ENCODE measurements at regions not wholly inside any gene's neighbourhood (a gene's known extent, or its start where the extent isn't known, plus 50 kb on each side); places are given as distances from the start of the nearest gene placed in this dataset.
A peak's percentile ranks its signal among the peaks of the same experiment; 100 is the strongest.
"Not testable (repeated sequence)": the region's sequence is repeated elsewhere in the genome, so short reads cannot be mapped to it uniquely, and the experiment has no call there.

DNA sequence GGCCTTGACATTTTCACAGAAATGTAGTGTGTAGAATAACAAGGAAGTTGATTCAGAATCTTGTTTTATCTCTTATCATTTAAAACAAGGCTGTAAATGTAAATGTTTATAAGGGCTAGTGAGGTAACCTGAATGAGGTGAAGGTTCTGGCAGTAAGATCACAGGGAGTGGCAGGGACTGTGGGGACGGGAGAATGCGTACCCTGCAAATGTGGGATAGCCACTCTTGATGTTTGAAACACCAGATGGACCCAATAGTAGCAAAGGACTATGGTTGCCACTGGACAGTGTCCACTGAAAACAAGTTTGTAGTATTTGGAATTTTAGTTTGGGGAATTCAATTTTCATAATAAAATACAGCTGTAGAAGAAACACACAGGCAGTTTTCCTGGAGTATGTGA, 155.3 kb downstream of the FHIP1A start:
- no peak for DNase-seq

DNA sequence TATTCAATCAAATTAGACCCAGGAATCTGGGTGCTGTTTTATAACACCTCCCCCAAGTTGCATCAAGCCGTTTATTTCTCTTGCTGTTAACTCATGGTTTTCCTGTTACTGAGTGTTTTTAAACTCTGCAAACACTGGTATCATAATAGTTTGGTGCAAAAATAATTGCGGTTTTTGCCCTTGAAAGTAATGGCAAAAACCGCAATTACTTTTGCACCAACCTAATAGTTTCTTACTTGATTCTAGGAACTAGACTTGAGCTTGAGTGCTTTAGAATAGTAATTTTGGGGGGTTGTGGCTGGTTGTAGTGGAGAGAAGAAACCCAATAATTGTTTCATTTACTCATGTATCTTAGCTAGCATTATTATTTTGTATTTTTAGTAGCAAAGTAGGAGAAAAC, 156.6 kb downstream of the FHIP1A start:
- no peak for DNase-seq

DNA sequence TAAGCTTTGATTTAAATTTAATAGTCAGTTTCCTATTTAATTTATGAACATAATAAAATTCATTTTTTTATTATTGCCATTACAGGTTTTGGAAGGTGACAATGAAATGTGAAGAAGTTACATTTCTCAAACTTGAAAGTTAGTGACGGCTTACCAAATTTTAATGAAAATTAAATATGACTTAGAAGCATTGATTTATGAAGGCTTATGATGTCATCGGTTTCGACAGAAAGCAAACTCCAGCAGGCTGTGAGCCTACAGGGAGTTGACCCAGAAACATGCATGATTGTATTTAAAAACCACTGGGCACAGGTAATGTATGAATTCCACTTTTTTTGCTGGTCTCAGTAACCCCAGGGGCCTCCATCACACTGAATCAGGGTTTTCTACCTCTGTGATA, 157.1 kb downstream of the FHIP1A start:
- no peak for DNase-seq

DNA sequence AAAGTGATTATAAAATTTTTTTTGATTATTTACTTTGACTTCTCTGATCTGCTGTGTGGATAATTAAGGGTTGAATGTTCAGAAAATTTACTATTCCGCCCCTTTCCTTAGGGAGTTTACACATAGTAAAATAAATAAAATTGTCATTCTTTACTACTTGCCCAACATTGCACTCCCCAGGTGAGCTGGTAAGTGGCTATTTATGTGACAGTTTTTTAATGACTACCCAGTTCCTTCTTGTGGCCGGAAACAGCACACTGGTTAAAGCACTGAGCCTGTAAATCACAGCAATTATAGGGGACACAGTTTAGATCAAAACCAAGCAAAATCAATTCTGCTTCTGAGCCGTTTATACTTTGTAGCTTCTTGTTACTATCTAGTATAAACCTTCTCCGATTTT, 158.1 kb downstream of the FHIP1A start:
- no peak for DNase-seq

DNA sequence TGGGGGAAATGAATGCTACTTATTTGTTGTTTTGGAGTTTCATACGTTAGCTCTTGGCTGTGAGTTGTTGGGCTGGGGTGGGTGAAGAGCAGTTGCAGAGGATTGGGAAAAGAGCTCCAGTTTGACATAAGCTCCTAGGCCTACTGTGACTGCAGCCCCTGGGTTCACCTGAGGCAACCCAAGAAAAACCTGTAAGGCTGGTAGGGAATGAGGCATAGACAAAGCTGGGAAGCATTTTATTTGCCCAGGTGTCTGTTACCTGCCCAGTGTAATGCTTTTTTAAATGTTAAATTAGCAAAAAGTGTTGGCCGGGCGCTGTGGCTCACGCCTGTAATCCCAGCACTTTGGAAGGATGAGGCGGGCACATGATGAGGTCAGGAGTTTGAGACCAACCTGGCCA, 160.0 kb downstream of the FHIP1A start:
- no peak for DNase-seq

DNA sequence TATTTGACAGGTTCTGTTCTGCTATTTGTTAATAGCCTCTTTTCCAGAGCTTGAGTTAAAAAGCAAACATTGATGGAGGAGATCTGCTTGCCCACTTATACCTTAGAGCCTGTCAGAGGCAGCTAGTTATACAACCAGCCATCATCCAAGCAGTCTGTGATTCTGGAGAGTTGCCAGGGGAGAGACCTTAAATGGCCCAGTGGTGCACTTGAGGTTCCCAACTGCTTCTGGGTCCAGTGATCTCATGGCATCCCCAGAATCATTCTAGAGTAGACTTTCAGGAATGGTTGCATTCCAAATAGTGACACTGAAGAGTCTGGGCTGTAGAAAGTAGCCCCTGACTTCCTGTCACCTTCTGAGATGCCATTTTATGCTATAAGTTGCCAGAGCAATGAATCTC, 160.7 kb downstream of the FHIP1A start:
- no peak for DNase-seq

DNA sequence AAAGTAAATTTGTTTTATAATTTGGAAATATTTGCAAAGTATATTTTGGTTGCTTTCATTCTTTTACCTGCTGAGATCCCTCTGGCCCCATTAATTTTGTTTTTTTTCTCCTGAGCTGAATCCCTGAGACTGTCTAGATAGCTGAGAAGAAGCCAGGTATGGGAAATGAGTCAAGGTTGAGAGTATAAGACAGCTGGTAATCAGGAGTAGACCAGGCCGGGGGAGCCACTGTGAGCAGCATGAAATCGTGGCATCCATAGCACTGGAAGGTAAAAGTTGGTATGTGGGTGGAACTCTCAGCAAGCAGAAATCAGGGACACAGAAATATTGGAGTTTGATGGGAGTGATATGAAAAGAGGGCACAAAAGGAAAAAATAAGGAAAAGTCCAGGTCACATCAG, 164.5 kb downstream of the FHIP1A start:
- no peak for DNase-seq

DNA sequence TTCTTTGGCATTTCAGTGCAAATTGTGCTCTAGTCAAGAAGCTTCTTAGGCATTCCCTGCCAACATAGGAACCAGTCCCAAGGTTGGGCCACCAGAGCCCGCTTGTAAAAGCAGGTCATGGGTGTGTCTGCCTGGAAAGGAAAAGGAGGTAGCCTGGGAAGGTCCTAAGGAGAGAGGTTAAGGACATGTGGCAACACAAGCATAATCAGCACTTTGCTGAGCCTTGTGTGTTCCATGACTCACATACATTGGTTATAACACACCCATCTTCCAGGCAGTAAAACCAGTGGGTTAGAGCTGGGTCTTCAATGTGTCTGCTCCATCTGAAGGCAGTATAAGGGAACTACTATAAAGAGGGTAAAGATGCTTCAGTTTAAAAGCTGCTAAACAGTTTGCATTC, 165.0 kb downstream of the FHIP1A start:
- no peak for DNase-seq

DNA sequence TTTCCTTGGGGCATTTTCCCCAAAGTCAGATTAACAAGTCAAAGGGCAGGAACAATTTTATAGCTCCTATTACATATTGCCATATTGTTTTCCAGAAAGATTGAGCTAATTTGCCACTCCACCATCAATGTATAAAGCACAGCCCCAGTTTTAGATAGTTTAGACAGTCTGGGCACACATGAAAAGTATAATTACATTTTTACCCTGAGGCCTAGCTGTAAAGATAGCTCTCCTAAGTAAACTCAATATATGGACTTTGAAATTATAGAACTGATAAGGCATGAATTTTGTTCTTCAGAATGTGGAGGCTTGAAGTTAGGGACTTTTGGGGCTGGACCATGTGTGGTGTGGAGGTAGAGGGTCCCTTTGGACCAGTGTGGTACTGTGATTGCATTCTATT, 166.0 kb downstream of the FHIP1A start:
- DNase-seq = no peak

DNA sequence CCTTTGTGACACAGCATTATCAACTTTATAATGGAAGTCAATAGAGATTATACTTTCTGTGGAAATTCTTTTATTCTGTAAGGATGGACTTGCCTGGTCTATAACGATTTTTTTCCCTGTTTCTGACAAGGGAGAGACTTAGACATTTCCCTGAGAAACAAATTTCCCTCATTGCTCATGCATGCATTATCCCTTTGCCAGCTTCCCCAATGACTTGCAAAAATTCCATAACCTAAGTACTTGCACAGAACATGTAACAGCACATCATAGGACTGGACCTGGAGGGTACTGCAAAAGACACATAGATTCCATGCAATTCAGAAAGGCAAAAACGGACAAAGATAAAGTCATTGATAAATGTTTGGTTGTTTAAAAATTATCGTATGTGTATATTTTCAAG, 166.7 kb downstream of the FHIP1A start:
- DNase-seq = no peak

DNA sequence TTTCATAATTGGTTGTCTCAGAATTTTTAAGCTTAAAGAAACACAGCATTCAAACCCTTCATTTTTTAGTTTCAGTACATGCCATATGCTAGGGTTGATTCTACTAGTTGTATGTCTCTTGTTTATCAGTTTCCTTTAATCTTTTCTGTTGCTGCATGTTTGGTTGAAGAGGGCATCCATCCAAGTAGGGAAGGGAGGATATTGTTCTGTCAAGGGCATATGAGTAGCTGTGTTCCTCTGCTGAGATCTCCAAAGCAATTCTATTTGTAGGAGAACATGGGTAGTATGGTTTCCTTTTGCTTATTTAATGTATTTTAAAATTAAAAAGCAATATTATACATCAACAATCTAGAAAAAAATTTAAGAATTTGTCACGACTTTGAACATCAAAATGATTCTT, 167.7 kb downstream of the FHIP1A start:
- no peak for DNase-seq

DNA sequence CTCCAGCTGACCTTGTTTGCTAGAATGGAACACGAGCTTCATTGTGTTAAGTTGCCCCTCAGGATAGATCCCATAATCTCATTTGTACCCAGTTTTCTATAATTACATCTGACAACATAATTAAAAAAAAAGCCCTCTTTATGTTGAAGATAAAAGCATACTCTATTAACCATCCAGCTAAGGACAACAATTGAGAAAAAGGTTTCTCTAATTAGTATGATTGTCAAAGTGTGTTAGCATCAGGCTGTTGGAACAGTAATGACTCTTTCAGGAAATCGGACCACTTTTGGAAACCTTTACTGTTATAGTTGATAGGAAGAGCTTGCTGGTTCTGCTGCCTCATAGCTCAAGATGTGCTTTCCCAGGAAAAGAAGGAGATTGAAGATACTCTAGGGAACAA, 172.6 kb downstream of the FHIP1A start:
- no peak for DNase-seq

DNA sequence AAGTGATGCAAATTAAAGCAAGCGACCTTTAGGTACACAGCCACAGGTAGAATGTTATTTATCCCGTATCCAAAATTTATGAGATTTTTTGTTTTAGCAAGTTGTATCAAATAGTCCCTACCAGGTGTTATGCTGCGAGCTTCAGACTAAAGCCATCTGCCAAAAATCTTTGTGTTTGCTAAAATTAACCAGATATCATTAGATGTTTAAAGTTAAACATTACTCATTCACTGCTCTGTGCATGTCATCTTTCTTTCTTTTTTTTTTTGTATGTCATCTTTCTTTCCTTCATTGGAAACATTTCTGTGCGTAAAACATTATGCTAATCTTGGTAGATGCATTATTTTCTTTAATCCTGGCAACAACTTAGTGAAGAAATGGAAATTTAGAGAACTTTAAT, 173.1 kb downstream of the FHIP1A start:
- no peak for DNase-seq

DNA sequence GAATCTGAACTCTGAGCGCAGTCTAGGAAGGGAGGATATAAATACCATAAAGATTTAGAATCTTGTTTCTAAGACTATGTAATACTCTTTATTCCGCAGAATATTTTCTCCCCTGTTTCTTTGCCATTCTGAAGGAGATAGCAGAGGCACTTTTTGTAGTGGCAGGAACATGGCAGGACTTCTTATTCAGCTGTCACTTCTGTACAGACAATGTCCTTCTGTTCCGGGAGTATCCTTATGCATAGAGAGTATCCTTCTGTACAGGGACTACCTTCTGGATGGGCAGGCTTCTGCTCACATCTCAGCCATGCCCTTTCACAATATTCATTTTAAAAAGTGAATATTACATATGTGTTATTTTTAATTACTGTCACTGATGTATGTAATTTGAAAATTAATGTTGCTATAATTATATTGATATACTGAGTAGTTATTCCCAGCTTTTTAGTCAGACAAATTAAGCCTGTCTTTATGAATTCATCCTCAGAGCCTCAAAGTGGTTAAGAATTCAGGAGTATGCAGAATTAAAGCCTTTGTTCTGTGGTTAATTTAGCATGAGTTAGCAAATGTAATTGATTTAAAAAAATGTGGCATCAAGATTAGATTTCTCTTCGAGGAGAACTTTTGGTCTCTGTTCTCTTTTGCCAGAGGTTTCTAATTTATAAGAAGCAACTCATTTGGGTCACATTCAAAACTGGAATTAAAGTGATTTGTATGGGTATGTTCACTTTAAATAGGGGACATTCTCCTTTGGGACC, 174.4 kb downstream of the FHIP1A start:
- DNase-seq = no peak

DNA sequence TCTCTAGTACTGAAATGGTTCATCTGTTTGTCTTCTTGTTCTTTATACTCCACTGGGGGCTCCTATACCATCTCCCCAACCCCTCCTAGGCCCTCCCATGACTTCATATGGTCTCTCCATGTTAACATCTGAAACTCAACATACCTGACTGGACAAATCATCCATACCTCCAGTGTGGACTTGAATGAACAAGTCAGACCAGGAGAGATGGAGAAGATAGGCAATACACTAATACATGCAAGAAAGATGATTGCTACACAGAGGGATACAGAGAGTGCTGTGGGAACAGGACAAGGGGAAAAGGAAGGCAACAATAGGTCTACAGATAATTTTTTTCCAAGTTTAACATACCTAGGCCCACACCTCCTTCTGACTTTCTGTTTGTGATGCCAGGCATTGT, 175.1 kb downstream of the FHIP1A start:
- DNase-seq = no peak

DNA sequence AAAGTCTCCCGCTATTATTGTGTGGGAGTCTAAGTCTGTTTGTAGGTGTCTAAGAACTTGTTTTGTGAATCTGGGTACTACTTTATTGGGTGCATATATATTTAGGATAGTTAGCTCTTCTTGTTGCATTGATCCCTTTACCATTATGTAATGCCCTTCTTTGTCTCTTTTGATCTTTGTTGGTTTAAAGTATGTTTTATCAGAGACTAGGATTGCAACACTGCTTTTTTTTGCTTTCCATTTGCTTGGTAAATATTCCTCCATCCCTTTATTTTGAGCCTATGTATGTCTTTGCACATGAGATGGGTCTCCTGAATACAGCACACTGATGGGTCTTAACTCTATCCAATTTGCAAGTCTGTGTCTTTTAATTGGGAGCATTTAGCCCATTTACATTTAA, 165.2 kb downstream of the GATB start:
- not testable (repeated sequence) for DNase-seq

DNA sequence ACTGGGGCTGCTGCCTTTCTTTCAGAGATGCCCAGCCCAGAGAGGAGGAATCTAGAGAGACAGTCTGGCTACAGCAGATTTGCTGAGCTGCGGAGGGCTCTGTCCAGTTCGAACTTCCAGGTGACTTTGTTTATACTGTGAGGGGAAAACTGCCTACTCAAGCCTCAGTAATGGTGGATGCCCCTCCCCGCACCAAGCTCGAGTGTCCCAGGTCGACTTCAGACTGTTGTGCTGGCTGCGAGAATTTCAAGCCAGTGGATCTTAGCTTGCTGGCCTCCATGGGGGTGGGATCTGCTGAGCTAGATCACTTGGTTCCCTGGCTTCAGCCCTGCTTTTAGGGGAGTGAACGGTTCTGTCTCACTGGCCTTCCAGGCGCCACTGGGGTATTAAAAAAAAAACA, 163.1 kb downstream of the GATB start:
- DNase-seq = not testable (repeated sequence)

DNA sequence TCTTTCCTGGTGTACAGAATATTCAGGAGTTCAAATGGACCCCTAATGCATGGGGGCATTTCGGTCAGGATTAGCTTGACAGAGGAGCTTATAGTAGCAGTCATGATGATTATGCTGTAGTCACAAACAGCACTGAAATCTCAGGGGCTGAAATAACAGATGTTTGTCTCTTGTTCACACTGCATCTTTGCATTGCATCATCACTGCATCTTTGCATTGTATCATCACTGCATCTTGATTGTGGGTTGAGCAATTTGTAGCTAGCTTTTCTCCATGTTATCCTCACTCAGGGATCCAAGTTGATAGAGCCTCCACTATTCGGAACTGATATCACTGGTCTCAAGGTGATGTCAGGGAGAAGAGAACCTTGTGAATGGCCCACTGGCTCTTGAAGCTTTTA, 160.9 kb downstream of the GATB start:
- no peak for DNase-seq

DNA sequence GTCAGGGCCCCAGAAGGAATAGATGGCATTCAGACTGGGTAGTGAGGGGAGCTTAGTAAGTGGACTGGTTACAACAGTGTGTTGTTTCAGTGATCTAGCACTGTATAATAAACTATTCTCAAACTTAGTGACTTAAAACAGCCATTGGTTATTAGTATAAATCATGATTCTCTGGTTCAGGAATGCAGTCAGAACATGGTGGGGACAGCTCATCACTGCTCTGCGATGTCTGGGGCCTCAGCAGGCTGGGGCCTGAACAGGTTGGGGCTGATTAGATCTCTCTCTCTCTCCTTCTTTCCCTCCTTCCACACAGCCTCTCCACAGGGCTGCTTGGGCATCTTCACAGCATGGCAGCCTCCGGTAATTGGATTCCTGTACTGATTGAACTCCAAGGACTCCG, 160.4 kb downstream of the GATB start:
- DNase-seq = no peak

DNA sequence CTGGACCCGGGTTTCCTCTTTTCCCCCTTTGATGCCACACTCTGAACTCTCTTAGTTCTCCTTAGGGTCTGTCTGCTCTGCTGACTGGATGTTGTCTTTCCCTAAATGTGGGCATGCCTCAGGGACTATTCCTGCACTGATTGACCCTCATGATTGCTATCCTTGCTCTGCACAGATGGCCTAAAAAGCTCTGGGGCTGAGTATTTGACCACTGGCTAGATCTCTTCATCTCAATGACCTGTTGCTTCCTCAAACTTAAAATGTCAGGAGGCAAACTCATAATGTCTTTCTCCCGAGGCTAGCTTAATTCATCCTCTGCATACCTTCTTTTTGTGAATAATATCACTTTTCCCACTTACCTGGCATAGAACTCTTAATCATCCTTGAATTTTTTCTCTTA, 157.4 kb downstream of the GATB start:
- no peak for DNase-seq

DNA sequence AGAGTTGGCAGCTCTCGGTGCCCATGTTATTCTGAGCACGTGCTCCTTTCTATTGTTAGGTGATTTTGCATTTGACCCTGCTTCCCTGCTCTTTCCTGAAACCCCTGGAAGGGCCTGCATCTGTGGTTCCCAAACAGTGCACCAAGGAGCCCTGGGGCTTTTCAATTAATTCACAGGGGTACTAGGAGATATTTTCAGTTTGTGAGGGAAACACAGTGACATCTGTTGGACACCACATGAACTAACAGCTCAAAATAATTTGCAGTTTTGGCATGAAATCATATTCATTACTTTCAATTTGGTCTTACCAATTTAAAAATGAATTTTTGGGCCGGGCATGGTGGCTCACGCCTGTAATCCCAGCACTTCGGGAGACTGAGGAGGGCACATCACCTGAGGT, 156.6 kb downstream of the GATB start:
- DNase-seq = peak; percentile 45

DNA sequence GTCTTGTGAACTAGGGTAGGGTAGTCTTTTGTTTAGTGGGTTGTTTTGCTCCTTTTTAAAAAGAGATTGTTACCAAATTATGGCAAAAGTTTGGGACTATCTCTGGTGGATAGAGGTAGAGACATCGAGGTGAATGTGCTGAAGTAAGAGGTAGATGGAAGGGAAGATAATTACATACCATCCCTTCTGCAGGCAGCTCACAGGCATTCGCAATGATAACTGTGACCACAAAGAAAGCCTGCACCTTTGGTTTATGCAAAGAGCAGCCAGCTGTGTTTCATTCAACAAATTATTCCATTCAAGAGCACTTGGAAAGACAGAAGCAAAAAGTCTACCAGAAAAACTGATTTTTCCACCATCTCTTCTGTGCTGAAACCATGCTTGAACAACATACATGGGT, 155.6 kb downstream of the GATB start:
- DNase-seq = no peak

DNA sequence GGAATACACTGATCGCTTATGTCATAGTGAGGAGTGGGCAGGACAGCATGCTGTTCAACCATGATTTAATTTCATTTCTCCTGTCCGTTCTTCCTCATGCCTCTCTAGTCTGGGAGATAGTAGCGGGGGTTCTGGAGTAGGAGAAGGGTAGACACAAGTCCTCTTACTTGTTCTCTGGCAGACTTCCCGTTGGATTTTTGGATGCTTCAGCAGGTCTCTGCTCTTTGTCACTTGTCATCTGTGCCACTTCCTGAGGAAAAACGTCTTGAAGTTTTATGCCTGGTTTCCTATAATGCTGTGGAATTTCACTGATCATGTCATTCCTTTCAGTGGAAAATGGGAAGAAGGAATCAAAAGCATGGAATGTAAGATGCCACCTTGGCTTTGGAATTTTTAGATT, 154.7 kb downstream of the GATB start:
- DNase-seq = no peak

DNA sequence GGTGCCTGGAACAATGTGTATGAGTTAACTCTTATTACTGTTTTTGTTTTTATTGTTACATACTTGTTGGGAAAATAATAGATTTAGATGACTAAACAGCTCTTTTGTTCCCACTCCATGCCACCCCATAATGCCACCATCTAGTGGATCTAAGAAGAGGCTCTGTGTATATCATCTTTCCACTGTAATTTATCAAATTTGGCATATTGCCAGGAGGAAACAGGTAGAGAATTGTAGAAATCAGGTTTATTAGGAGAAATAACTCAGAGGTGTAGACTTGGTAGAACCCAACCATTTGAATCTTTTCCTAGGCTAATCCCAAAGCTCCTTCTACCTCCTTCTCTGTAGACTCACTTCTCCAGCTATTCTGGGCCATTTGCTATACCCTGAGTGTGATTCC, 150.6 kb downstream of the GATB start:
- no peak for DNase-seq

DNA sequence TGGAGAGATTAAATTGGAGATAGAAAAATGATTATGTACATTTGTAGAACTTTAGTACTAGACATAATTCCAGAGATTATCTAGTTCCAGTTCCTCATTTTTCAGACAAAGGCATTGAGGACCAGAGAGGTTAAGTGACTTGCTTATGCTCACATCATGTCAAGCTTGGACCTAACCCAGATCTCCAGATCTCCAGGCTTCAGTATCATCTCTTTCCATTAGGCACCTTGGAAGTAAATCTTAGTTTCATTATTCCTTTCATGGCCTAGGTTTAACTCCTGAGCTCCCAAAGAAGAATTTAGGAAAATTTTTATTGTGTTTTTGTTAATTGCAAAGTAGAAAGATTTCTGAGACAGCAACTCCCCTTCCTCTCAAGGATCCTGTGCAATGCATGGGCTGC, 148.8 kb downstream of the GATB start:
- no peak for DNase-seq

DNA sequence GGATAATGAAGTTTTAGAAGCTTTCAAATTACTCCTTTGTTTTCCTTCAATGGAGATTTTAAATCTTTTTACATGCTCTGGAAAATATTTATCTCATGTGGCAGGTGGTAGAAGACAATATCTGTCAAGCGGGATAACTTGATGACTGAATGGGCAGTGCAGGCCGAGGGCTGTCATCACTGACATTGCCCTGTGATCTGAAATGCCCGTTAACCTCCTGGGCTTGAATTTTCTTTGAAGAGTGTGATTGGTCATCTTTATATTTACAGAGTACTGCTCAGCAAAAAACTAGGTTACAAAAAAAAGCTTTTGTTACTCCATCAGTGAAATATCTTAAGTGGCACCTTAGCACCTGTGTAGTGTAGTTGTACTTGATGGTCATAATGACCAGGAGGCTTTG, 147.5 kb downstream of the GATB start:
- no peak for DNase-seq
